Muscle of arm (tissue), 1 donor: ENCODE measurements at regions not wholly inside any gene's neighbourhood (a gene's known extent, or its start where the extent isn't known, plus 50 kb on each side); places are given as distances from the start of the nearest gene placed in this dataset.
"Not testable (repeated sequence)": the region's sequence is repeated elsewhere in the genome, so short reads cannot be mapped to it uniquely, and the experiment has no call there.

Source experiments
- DNase-seq: peaks from one replicate; pipeline ENCODE4 v3.0.0-alpha.2; 2013

GRCh38 chr14:105947599-105947998 lies 421.2 kb downstream of the TMEM121 start:
- no peak for DNase-seq

GRCh38 chr14:105948955-105949354 lies 422.6 kb downstream of the TMEM121 start:
- DNase-seq = not testable (repeated sequence)

GRCh38 chr14:105950364-105950892 lies 424.0 kb downstream of the TMEM121 start:
- not testable (repeated sequence) for DNase-seq

GRCh38 chr14:105951399-105951798 lies 425.0 kb downstream of the TMEM121 start:
- no peak for DNase-seq

- no peak for DNase-seq
Observed at GRCh38 chr14:105952222-105952621, 425.8 kb downstream of the TMEM121 start.

GRCh38 chr14:105952826-105953225 lies 426.4 kb downstream of the TMEM121 start:
- DNase-seq = no peak

GRCh38 chr14:105961625-105962024 lies 435.2 kb downstream of the TMEM121 start:
- not testable (repeated sequence) for DNase-seq

- DNase-seq = no peak
Observed at GRCh38 chr14:105962532-105962931, 436.1 kb downstream of the TMEM121 start.

- DNase-seq = no peak
Observed at GRCh38 chr14:105968291-105968690, 441.9 kb downstream of the TMEM121 start.

GRCh38 chr14:105969026-105969425 lies 442.6 kb downstream of the TMEM121 start:
- not testable (repeated sequence) for DNase-seq

- DNase-seq = not testable (repeated sequence)
Observed at GRCh38 chr14:105970821-105971220, 444.4 kb downstream of the TMEM121 start.

GRCh38 chr14:105971593-105972500 lies 445.5 kb downstream of the TMEM121 start:
- no peak for DNase-seq

GRCh38 chr14:105974902-105975301 lies 448.5 kb downstream of the TMEM121 start:
- no peak for DNase-seq

- no peak for DNase-seq
Observed at GRCh38 chr14:105978618-105979295, 452.4 kb downstream of the TMEM121 start.

- DNase-seq = no peak
Observed at GRCh38 chr14:105979446-105979845, 453.1 kb downstream of the TMEM121 start.

- no peak for DNase-seq
Observed at GRCh38 chr14:105980224-105980623, 453.8 kb downstream of the TMEM121 start.

GRCh38 chr14:105981517-105982302 lies 455.3 kb downstream of the TMEM121 start:
- DNase-seq = not testable (repeated sequence)

GRCh38 chr14:105982664-105983063 lies 456.3 kb downstream of the TMEM121 start:
- no peak for DNase-seq

- DNase-seq = no peak
Observed at GRCh38 chr14:105986894-105987284, 460.5 kb downstream of the TMEM121 start.

- DNase-seq = no peak
Observed at GRCh38 chr14:105987563-105987962, 461.2 kb downstream of the TMEM121 start.

GRCh38 chr14:105989566-105990302 lies 463.4 kb downstream of the TMEM121 start:
- DNase-seq = no peak
